GM21360 (cell line): ENCODE measurements at regions not wholly inside any gene's neighbourhood (a gene's known extent, or its start where the extent isn't known, plus 50 kb on each side); places are given as distances from the start of the nearest gene placed in this dataset.
"Not testable (repeated sequence)": the region's sequence is repeated elsewhere in the genome, so short reads cannot be mapped to it uniquely, and the experiment has no call there.

Experiments
- ATAC-seq: cut with Tn5 transposase; IDR thresholded peaks from one replicate; pipeline ENCODE4 v1.9.1; 2021; ENCODE audit warnings: mild to moderate bottlenecking, moderate library complexity; ENCODE audit not compliant: unreplicated experiment

- ATAC-seq, result not testable (repeated sequence)
Observed at GRCh38 chr2:111439237-111439636, 318.5 kb downstream of the BCL2L11 start.

GRCh38 chr2:111441614-111442013 lies 320.9 kb downstream of the BCL2L11 start:
- not testable (repeated sequence) for ATAC-seq

DNA sequence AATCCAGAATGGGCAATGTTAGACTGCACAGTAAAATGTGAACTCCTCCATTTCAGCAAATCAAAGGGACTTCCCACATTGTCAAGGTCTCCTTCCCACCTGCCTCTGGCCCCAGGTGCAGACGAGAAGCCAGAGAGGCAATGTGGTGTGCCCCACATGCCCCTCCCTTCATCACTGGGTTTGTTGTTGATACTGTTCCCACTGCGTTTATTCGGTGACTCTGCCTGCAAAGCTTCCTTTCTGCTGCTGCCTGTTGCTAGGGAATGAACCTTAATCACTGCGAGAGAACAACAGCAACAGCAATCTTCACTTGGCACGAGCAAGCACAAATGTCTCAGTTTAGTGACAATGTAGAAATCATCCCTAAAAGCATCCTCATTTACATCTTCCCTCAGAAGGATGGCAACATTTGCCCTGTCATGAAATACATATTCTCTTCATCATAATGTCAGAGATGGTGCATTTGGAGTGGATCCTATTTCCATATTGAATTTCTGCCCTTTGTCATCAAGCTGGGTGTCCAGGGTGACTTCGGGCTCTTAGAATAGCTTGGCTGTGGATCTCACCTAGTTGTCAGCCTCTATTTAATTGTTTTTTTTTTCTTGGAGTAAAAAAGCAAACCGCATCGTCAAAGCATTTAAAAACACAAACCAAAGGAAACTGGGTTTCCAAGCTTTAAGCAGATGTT lies 322.2 kb downstream of the BCL2L11 start:
- ATAC-seq, result not testable (repeated sequence)

DNA sequence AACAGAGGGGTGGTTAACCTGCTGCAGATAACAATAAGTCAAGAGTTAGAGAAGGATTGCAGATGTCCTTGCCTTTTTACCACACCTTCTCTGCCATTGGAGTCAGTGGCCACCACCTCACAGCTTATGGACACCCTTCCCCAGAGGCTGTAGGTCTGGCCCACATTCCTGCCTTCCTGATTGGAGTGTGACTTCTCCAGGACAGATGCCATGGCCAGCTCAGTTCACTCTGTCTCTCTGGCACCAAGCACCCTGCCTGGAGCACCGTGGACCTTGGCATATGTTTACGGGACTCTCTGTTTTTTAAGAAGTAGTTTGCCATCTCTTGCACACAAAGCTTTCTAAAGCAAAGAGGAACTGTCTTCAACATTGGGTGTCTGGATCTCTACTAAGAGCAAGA lies 323.8 kb downstream of the BCL2L11 start:
- not testable (repeated sequence) for ATAC-seq

- not testable (repeated sequence) for ATAC-seq
Observed at GRCh38 chr2:111445191-111445929, 324.6 kb downstream of the BCL2L11 start.

GRCh38 chr2:111445941-111446340 lies 325.2 kb downstream of the BCL2L11 start:
- not testable (repeated sequence) for ATAC-seq

GRCh38 chr2:111447482-111447881 lies 326.8 kb downstream of the BCL2L11 start:
- ATAC-seq, result not testable (repeated sequence)

GRCh38 chr2:111448796-111449195 lies 328.1 kb downstream of the BCL2L11 start:
- ATAC-seq, result not testable (repeated sequence)

GRCh38 chr2:111450526-111450925 lies 329.8 kb downstream of the BCL2L11 start:
- ATAC-seq, result not testable (repeated sequence)

DNA sequence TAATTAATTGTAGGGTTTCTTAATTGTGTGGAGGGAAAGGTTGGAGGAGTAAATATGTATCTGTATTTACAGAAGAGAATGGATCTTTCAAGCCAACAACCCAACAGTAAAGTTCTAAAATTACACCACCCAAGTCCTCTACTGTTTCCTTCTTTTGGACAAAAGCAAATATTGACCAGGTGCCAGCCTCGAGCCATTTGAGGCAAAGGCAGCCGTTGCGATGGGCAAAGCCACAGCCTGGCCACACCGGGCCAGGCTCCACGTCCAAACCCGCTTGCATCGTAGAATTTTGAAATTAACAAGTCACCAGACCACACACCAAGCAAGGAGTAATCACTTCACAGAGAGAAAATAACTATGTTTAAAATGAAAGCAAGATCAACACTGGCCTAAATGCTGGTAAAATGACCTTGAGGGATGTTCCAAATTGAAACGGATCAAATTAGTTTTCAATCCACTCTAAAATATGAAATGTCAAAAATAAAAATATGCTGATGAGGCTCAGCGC lies 331.0 kb downstream of the BCL2L11 start:
- ATAC-seq, result peak; percentile 14

DNA sequence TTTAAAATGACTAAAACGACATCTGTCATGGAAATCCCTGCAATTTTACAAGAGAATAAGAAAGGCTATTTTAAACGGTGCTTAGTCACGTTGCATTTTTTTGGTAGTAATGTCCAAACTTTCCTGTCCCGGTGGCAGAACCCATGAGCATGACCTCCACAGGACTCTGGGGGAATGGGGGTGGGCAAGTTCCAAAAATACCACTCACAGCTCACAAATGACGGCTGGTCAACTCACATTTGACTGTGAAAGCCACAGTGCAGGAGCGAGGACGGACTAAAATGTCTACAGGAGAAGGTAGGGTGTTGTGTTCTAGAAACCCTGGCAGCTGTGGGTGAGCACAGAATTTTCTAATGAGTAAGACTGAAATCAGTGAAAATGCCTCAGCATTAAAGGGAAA lies 331.5 kb downstream of the BCL2L11 start:
- peak; percentile 63 for ATAC-seq

GRCh38 chr2:111453308-111453707 lies 332.6 kb downstream of the BCL2L11 start:
- not testable (repeated sequence) for ATAC-seq

GRCh38 chr2:111453816-111454215 lies 333.1 kb downstream of the BCL2L11 start:
- ATAC-seq, result not testable (repeated sequence)

- not testable (repeated sequence) for ATAC-seq
Observed at GRCh38 chr2:111454404-111454803, 333.7 kb downstream of the BCL2L11 start.

GRCh38 chr2:111455016-111456015 lies 334.6 kb downstream of the BCL2L11 start:
- ATAC-seq, result not testable (repeated sequence)

DNA sequence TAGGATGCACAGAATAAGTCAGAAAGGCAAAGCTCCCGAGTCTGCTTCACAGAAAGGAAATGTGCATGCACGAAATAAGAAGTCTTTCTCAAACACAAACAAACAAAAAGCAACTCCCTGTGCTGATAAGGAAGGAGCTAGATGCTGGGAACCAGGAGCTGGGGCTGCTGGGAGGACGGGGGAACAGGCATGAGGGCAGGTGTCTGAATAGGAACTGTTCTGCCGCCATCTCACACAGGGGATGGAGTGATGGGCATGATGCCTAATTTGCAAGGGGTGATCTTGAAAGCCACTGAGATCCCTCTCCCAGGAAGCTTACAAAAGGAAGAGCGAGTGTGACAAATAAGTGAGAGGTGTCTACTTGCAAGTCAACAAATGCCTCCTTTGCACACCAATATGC lies 336.5 kb downstream of the BCL2L11 start:
- not testable (repeated sequence) for ATAC-seq

GRCh38 chr2:111460901-111461300 lies 340.2 kb downstream of the BCL2L11 start:
- not testable (repeated sequence) for ATAC-seq

DNA sequence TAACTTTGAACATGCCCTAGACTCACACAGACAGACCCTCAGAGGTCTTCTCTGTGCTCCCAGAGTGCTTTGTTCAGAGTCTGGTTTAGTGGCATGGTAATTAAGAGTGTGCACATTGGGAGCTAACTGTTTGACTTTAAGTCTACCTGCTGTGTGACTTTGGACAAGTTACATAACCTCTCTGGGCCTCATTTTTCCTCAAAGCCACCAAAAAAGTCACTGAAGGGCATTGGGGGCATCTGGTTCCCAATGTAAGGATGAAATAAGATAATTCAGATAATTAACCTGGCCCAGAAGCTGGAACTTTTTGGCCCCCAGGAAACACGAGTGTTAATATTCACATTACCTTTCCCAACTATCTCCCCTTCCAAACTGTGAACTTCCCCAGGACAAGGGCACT lies 341.1 kb downstream of the BCL2L11 start:
- ATAC-seq, result not testable (repeated sequence)

DNA sequence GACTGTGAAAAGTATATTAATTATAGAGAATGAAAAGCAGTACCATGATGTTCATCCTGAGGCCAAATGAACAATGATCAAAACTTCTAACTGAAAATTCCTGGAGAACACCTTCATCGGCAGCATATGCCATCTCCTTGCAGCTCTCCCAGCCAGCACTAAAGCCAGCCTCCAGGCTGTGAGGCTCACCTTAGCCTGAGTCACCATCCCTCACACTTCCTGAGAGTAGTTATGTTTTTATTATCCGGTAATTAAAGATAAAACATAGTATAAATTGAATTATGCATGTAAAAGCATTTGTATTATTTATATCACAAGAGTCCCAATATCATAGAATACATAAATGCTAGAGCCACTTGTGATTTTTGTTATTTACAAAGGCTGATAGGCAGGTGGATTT lies 341.9 kb downstream of the BCL2L11 start:
- ATAC-seq, result not testable (repeated sequence)

DNA sequence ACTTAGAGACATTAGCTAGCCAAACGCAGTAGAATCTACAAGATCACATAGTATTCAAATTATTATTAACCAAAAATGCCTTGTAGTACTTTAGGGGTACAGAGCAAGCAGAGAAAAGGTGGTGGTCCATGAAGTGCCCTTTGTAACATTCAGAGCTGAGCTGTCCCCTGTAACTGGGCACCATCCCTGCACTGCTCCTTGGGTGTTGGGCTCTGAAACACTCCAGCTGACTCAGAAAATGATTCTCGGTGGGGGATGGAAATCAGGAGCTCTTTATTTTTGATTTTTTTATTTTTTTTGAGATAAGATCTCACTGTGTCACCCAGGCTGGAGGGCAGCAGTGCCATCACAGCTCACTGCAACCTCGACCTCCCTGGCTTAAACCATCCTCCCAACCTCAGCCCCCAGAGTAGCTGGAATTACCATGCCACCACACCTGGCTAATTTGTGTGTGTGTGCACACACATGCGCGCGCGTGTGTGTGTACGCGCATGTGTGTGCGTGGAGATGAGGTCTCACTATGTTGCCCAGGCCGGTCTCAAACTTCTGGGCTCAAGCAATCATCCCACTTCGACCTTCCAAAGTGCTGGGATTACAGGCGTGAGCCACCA lies 342.6 kb downstream of the BCL2L11 start:
- not testable (repeated sequence) for ATAC-seq
